HFFc6 (cell line): ENCODE measurements at regions not wholly inside any gene's neighbourhood (a gene's known extent, or its start where the extent isn't known, plus 50 kb on each side); places are given as distances from the start of the nearest gene placed in this dataset.

Experiments
- DNase-seq: peaks from one replicate; pipeline ENCODE4 v3.0.0-alpha.2; 2018
- H3K27ac Mint-ChIP-seq: 2 replicates; pipeline ENCODE4 v1.8.0; 2020; ENCODE audit warnings: mild to moderate bottlenecking, mixed read lengths
- H3K27me3 Mint-ChIP-seq: 2 replicates; pipeline ENCODE4 v1.8.0; 2021; ENCODE audit warnings: mild to moderate bottlenecking, moderate library complexity, mixed read lengths; ENCODE audit not compliant: insufficient read depth
- H3K36me3 Mint-ChIP-seq: 2 replicates; pipeline ENCODE4 v1.8.0; 2021; ENCODE audit warnings: low read depth, mixed read lengths
- H3K4me1 Mint-ChIP-seq: 2 replicates; pipeline ENCODE4 v1.8.0; 2020; ENCODE audit warnings: low read depth, mixed read lengths
- H3K4me3 Mint-ChIP-seq: 2 replicates; pipeline ENCODE4 v1.8.0; 2020; ENCODE audit warnings: mild to moderate bottlenecking, moderate library complexity, mixed read lengths
- H3K9me3 Mint-ChIP-seq: 2 replicates; pipeline ENCODE4 v1.8.0; 2020; ENCODE audit warnings: mild to moderate bottlenecking, mixed read lengths
- TF ChIP-seq, protein P1 (sequence below): fragments of 200-600 bp; sonication (generic); IDR thresholded peaks from 2 replicates; pipeline ENCODE4 v1.5.0; 2021; ENCODE audit warnings: antibody characterized with exemption, mild to moderate bottlenecking

DNA sequence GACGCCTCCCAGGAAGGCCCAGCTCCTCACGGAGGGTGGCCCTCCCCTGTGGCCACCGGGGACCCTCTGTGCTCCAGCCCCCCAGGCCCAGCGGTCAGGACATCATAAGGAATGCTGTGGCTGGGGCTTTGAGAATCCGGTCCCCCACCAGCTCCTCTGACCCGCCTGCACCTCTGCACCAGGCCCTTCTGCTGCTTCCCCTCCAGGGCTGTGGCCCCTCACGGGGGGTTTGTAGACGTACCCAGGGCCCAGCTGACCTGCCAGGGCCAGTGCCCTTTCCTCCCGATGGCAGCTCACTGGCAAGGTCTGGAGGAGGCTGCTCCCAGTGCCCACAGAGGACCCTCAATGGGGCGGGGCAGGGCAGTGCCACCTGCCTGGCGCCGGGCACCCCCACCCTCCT is 103.9 kb upstream of the TTC34 start:
- H3K9me3 Mint-ChIP-seq = peaks cover 52% of the 10 kb centered on the region
- H3K4me3 Mint-ChIP-seq = no peak overlapping the region
- peaks cover 11% of the 10 kb centered on the region; the same call in 1 of the 2 replicates for H3K36me3 Mint-ChIP-seq
- H3K4me1 Mint-ChIP-seq = no peaks in the 10 kb centered on the region
- TF ChIP-seq, protein P1, sequence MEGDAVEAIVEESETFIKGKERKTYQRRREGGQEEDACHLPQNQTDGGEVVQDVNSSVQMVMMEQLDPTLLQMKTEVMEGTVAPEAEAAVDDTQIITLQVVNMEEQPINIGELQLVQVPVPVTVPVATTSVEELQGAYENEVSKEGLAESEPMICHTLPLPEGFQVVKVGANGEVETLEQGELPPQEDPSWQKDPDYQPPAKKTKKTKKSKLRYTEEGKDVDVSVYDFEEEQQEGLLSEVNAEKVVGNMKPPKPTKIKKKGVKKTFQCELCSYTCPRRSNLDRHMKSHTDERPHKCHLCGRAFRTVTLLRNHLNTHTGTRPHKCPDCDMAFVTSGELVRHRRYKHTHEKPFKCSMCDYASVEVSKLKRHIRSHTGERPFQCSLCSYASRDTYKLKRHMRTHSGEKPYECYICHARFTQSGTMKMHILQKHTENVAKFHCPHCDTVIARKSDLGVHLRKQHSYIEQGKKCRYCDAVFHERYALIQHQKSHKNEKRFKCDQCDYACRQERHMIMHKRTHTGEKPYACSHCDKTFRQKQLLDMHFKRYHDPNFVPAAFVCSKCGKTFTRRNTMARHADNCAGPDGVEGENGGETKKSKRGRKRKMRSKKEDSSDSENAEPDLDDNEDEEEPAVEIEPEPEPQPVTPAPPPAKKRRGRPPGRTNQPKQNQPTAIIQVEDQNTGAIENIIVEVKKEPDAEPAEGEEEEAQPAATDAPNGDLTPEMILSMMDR = no peak
- no peaks in the 10 kb centered on the region; the same call in 1 of the 2 replicates for H3K27me3 Mint-ChIP-seq
- H3K27ac Mint-ChIP-seq = no peak overlapping the region
- DNase-seq = no peak

DNA sequence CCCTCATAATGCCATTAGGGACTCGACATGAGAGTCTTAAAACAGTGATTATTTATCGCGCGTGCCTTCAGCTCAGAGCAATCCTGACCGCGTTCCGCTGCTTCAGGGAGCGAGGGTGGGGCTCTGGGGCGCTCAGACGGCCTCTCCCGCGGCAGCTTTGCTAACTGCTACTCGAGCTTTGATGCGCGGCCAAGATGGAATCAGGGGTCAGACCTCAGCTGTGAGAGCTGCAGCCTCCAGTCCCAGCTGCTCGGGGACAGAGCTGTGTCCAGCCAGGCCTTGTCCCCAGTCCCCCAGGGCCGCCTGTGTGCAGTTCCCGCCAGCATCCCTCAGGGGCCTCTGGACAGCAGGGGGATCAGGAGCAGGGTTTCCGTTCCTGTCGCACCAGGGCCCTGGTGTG is 104.6 kb upstream of the TTC34 start:
- H3K36me3 Mint-ChIP-seq = peaks cover 11% of the 10 kb centered on the region; the same call in 1 of the 2 replicates
- no peak overlapping the region for H3K27ac Mint-ChIP-seq
- no peak for DNase-seq
- H3K4me1 Mint-ChIP-seq = no peaks in the 10 kb centered on the region
- no peak overlapping the region for H3K4me3 Mint-ChIP-seq
- H3K27me3 Mint-ChIP-seq = no peaks in the 10 kb centered on the region; the same call in 1 of the 2 replicates
- TF ChIP-seq, protein P1 = no peak
- peaks cover 48% of the 10 kb centered on the region for H3K9me3 Mint-ChIP-seq

DNA sequence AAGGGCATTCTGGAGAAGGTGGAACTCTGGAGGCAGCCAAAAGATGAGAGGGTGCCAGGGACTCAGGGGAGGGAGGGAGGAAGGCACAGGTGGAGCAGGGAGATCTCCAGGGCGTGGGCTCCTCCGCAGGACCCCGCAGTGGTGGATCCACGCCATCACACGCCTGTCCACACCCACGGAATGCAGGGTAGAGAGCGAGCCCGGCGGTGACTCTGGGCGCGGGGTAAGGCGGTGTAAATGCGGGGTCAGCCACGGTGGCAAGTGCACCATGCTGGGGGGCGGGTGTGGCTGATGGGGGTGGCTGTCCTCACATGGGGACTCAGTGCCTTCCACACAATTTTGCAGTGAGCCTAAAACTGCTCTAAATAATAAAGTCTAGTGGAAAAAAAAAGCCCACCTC is 105.1 kb upstream of the TTC34 start:
- H3K27me3 Mint-ChIP-seq = no peaks in the 10 kb centered on the region; the same call in 1 of the 2 replicates
- DNase-seq = no peak
- H3K4me3 Mint-ChIP-seq = no peak overlapping the region

DNA sequence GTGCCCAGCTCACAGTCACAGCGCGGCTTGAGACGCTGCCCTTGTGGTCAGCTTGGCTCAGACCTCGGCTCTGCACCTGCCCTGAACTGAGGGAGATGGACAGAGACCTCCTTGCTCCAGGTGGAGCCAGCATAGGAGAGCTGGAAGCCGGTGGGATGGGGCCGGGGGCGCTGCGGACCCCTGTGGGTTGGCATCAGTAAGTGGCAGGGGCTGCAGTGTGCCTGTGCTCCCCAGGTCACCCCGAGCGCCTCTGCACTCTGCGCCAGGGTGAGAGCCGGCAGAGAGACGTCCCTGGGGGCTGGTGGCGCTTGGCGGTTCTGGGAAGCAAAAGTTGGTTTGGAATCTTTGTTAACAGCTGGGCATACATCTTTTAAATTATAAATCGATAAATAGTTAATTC is 105.6 kb upstream of the TTC34 start:
- Mint-ChIP-seq H3K4me3 (no peak overlapping the region), H3K27ac (no peak overlapping the region), H3K9me3 (peaks cover 43% of the 10 kb centered on the region), H3K27me3 (no peaks in the 10 kb centered on the region), H3K4me1 (no peaks in the 10 kb centered on the region), H3K36me3 (peaks cover 3% of the 10 kb centered on the region; the same call in 1 of the 2 replicates)
- no peak for DNase-seq
- TF ChIP-seq, protein P1 = no peak

More for the DNA sequence above, 105.1 kb upstream of the TTC34 start:
- H3K36me3 Mint-ChIP-seq = peaks cover 7% of the 10 kb centered on the region; the same call in 1 of the 2 replicates
- H3K9me3 Mint-ChIP-seq = peaks cover 43% of the 10 kb centered on the region
- TF ChIP-seq, protein P1 = no peak
- H3K27ac Mint-ChIP-seq = no peak overlapping the region
- H3K4me1 Mint-ChIP-seq = no peaks in the 10 kb centered on the region

DNA sequence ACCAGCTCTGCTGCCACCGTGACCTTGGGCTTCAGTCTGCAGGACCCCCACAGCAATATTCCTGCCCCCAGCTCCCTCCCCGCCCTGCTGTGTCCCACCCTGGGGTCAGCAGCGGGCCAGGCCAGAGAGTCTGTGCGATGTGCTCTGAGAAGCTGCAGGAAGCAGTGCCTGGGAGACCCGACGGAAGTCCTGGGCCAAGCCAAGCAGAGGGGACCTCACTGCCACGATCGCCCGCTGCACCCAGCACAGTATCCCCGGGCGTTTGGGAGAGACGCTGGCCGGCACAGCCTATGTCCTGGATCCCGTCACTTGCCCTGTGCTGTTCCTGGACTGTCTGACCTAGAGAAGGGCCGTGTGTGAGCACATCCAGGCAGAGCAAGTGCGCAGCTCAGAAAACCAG is 106.6 kb upstream of the TTC34 start:
- no peak for DNase-seq
- H3K27ac Mint-ChIP-seq = no peak overlapping the region
- H3K27me3 Mint-ChIP-seq = no peaks in the 10 kb centered on the region
- peaks cover 3% of the 10 kb centered on the region; the same call in 1 of the 2 replicates for H3K36me3 Mint-ChIP-seq
- peaks cover 34% of the 10 kb centered on the region for H3K9me3 Mint-ChIP-seq
- TF ChIP-seq, protein P1 = no peak
- H3K4me3 Mint-ChIP-seq = no peak overlapping the region
- no peaks in the 10 kb centered on the region for H3K4me1 Mint-ChIP-seq

DNA sequence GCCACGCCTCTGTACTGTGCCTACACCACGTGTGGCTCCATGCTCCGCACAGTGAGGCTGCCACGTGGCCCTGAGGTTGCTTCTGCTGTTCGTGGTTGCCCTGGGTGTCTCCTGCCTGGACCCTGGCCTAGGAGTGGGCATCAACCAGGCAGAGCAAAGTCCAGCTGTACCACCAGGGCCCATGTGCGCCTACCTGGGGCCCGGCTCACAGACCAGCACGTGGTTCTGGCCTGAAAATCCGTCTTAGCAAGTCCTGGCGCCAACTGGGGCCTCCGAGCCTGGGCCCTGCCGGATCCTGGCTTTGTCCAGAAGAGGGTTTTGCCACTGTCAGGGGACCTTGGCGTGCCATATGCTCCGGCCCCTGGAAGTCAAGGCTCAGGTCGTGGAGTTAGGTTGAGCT is 107.1 kb upstream of the TTC34 start:
- Mint-ChIP-seq H3K4me3 (no peak overlapping the region), H3K36me3 (peaks cover 2% of the 10 kb centered on the region; the same call in 1 of the 2 replicates), H3K9me3 (peaks cover 34% of the 10 kb centered on the region), H3K4me1 (no peaks in the 10 kb centered on the region), H3K27ac (no peak overlapping the region), H3K27me3 (no peaks in the 10 kb centered on the region)
- TF ChIP-seq, protein P1 = no peak
- no peak for DNase-seq
